GM20431 (cell line): ENCODE measurements at regions not wholly inside any gene's neighbourhood (a gene's known extent, or its start where the extent isn't known, plus 50 kb on each side); places are given as distances from the start of the nearest gene placed in this dataset.

Experiments
- in situ Hi-C: fragments of 300-500 bp; cut with MseI, MboI; formaldehyde crosslinking; loops from one replicate; pipeline ENCODE4 v1.15.0; 2020; ENCODE audit warnings: low sequenced_read_pairs; ENCODE audit not compliant: unreplicated experiment

DNA sequence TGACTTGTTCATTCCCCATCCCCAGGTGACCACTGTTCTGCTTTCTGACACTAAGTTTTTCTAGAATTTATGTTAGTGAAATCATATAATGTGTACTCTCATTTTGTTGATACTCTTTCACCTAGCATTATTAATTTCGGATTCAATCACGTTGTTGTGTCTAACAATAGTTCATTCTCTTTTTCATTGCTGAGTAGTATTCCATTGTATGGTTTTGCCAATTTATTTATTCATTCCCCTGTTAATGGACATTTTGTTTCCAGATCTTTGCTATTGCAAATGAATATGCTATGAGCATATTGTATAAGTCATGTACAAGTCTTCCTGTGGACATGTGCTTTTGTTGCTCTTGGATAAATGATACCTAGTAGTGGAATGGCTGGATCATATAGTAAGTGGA lies 146.4 kb downstream of the FAM204A start:
- in situ Hi-C loops = no loop called here

DNA sequence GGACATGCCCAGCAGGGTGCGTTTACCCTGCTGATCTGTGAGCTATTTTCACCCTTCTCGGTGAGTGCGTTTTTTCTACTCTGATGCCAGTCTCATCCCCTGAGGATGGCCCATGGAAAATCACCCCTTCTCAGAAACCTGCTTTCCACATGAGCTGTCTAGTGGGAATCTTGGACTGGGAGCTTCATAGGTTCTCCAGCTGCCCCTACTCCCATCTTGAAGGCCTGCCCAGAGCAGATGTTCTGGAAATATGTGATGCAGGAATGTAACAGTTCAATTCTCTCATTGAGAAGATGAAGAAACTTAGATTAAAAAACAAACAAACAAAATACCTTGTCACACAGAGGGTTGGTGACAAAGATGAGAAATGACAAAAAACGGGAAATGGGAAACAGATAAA lies 146.9 kb upstream of the RAB11FIP2 start:
- in situ Hi-C loops = no loop called here

DNA sequence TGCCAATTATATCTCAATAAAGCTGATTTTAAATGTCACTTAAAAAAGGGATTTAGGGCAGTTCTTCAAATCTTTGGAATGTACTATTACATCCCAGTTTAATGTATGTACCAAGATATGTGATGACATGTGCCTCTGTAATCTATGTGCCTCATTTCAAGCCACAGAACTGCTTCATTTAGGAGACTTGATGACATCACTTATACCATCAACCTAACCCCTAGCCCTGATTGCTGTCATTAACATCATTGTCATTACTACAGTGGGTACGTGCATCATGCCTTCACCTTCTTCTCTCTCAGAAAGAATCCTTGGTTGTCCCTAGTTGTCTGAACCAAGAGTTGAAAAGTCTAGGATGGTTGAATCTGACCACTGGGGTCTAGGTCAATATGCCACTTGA lies 134.3 kb upstream of the RAB11FIP2 start:
- in situ Hi-C loops = no loop called here

DNA sequence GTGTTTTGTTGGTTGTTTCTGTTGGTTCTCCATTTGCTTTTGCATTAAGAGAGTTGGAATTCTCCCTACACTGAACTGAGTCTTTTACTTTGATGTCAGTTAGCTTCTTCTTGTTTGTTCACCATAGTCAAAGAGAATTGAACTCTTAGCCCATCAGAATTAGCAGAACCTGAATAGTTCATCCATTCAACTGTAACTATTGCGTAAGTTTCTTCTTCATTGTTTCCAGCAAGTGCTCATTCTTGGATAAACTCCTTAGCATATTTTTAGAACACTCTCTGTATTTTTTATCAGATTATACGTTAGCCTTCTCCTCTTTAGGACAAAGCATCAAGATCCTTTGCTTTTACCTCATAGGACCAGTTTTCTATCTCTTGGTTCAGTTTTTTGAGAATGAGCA lies 128.4 kb upstream of the RAB11FIP2 start:
- in situ Hi-C loops = no loop called here

DNA sequence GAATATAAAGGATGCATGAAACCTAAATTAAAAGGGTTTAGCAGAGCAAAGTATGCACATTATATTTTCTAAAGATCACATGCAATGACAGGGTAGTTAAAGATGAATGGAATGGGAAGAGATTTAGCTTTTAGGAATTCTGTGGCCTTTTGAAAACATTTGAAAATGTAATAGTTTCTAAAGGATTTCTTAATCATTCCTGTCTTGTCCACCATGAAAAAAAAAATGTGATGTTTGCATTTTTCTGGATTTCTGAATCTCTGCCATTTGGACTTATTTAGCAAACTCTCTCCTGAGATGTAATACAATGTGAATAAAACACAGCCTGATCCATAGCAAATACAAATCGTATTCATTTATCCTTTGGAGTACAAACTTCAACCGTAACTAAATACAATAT lies 126.6 kb upstream of the RAB11FIP2 start:
- in situ Hi-C loops = no loop called here

DNA sequence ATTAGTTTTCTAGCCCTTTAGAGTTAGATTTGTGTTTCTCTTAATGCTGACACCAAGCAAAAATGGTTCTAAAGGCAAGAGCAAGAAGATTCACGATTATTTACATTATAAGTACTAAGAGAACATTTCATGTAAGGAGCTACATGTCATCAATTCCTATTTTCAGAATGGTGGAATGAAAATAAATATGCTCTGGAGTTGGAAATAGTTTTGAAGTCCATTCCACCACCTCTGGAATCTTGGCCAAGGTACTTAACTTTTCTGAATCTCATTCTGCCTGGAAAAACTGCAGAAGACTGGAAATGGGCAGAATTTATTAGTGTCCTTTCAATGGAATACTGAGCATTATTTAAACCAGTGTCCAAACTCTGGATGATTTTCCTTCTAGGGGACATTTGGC lies 125.1 kb upstream of the RAB11FIP2 start:
- in situ Hi-C loops = no loop called here

DNA sequence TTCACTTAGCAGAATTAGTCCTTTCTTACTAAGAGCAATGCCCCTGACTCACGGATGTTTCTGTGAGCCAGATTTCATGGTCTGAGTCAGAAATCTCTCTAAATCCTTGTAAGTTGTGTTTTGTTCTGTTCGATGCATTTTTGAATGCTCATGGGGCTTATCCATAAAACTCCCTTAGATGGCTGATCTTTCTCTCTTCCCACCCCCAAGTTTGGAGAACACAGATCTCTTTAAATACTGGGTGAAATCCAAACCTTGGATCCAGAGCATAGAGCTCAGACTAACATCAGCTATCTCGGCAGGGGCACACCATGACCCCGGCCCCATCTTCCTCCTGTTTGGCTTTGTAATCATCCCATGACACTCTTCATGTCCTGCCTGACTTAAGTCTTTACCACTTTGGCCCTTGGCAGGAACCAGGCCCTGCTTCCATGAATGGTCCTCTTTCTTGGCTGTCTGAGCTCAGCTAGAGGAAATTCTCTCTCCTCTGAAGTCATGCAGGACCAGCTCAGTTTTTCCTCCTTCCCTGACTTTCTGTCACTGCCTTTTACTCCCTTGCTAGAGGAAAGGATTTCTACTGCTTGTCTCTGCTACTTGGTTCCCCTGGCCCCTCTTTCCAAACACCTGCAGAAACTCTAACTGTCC lies 120.4 kb upstream of the RAB11FIP2 start:
- in situ Hi-C loops = no loop called here

DNA sequence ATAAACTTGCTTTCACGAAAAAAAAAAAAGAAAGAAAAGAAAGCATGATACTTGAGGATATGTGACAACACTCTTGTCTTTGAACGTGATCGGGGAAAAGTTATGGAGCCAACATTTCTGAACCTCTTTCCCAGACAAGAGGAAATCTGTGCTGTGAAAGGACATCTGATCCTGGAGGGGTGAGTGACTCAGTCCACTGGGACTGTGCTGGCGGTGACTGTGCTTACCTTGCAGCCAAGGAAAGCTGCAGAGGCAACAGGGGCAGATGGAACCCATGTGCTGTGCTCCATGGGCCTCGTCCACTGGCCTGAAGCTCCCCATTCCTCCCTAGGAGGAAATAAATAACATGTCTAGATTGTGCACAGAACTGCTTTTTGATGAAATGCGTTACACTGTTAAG lies 116.5 kb upstream of the RAB11FIP2 start:
- in situ Hi-C loops = no loop called here

DNA sequence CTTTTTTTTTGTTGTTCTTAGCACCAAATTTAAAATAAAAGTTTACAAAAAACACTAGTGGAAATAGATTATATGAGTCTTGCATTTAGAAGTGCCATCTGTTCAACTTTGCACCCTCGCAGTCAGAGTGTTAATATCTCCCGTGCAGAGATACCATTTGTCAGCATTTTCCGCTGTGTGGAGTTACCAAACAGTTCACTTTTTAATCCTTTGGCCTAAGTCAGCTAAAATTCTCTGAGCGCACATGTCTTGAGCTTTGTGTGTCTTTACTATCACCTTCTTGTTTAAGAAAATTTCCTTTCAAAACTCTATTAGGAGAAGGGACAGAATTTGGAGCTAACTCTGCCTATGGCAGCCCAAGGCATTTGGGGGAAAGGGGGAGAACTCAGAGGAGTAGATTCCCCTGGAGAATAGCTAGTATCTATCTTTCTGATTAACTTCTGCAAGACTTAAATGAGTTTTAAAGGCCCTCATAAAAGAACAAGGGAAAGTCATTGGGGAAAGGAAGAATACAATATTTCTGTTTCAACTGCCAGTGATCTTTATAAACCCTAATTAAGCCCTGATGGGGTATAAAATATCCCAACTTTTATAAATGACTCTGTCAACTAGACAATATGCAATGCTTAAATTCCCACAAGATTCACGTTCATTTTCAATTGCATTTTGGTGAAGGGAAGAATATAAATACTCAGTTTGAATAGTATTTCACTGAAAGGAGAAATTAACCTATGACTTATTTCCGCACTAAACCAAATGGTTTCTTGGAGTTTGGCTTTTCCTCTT lies 114.9 kb upstream of the RAB11FIP2 start:
- in situ Hi-C loops = no loop called here

DNA sequence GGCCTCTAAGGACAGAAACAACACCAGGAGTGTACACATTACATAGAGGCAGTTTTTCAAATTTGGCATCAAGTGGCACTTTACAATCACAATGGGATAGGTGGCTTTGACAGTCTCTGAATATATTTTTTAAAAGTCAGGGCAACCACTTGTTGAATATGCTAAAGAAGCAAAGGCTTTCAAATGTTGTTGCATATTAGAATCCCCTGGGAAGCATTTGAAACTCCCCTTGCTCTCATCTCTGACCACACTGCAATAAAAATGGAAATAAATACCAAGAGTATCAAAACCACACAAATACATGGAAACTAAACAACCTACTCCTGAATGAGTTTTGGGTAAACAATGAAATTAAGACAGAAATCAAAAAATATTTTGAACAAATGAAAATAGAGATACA lies 106.5 kb upstream of the RAB11FIP2 start:
- in situ Hi-C loops = no loop called here

DNA sequence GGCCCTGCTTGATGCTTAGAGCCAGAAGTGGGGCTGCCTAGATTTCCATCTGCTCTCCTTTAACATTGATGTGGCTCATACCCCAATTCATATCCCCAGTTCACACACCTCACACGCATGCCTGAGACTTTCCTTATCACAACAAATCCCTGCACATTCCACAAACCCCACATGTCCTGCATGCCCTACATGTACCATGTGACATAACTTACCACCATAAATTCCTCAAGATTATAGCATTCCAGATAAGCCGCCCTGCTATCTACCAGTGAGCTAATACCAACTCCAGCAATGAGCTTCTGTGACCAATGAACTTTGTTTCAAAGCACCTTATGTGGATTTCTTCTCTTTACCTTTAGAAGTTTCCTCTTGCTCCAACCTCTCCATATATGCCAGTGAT lies 104.7 kb upstream of the RAB11FIP2 start:
- in situ Hi-C loops = no loop called here

DNA sequence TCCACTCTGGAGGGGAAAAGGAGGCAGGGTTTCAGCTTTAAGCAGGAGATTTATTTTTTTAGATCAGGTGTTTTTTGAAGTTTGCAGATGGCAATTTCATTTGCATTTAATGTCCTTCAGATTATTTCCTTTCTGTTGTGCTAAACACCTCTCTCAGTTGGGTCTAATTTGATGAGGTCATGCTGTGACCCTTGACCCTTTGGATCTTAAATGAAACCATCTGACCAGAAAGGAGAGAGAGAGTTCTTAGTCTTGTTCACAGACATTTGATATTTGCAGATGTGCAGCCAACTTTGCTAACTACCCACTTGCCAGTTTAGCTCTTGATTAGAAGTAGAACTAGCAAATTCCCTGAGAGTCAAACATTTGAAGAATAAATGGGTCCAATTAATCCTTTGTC lies 101.5 kb upstream of the RAB11FIP2 start:
- in situ Hi-C loops = no loop called here

DNA sequence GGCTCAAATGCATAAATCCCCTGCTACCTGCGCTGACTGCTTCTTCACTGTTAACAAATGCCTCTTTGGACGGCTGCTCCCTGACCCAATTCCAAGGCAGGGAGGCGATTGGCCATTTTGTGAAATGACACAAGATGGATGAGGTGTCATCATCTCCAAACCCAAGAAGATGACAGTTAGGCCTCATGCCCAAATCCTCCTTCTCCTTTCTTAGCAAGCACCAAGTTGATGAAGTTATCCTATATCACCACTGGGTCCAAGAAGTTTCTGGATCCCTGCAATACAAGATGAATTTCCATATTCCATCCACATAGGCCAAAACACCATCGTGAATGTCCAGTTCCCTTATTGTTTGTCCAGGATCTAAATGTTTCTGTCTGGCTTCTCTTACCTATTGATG lies 98.5 kb upstream of the RAB11FIP2 start:
- in situ Hi-C loops = no loop called here

DNA sequence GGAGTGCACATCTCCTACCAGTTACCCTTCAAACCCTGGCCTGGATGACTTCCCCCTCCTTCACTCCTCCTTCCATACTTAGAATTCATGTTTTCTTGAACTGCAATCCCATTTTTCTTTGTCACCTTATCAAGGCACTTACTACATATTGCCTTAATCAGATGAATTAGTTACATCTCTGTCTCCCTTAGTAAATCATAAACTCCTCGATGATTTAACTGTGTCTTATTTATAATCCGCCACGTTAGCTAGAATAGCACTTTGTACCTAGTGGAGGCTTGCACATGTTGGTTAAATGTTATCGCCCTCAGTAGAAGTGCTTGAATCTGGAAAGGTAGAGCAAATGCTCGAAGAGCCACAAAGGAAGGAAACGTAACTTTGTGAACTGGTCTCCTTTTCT lies 94.7 kb upstream of the RAB11FIP2 start:
- in situ Hi-C loops = no loop called here

DNA sequence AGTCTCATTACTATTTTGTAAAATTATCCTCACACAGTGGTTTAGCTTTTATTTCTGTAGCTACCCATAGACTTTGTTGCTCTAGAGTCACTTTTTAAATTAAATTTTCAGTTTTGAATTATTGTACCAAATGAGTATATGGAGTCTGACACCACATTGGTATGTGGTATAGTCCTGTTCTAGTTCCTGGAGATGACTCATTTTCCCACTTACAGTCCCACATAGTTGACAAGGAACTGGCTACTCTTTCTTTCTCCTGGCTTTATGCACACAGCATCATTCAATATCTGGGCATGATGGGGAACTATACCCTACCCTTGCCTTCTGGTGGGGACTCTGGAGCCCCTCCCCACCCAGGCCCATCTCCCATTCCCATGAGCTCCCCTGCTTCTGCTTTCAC lies 92.6 kb upstream of the RAB11FIP2 start:
- in situ Hi-C loops = no loop called here

DNA sequence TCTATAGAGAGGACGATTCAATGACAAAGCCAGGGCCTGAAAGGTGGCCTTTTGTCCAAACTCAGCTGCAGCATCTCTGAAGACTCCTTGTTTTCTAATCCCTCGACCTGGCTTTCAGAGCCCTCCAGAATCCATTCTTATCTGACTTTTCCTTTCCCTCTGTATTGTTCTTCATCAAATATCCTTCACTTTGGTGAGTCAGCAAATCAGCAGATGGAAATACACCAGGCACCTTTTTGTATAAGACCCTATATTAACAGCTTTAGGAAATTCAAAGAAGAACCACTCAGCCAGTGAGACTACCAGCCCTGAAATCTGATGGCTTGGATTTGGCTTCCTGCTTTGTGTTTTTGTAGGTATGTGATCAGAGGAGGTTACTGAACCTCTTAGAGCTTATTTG lies 81.9 kb upstream of the RAB11FIP2 start:
- in situ Hi-C loops = no loop called here

DNA sequence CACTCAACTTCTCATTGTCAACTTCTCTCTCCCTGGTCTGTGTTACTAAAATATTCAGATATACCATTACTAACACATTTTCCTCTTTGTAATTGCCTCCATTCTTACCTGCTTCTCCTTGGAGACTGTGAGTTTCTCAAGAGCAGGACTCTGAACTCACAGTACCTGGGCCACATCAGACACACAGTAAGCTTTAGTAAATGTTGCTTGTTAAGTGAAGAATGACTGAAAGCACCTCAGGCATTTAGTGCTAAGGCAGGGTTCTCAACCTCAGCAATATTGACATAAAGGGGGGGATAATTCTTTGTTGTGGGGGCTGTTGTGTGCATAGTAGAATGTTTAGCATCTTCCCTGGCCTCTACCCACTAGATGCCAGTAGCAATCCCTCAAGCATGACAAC lies 72.0 kb upstream of the RAB11FIP2 start:
- in situ Hi-C loops = loop anchor here (25.0 kb wide), 1 partner anchor 606 kb away; no protein-coding TSS in a partner anchor

DNA sequence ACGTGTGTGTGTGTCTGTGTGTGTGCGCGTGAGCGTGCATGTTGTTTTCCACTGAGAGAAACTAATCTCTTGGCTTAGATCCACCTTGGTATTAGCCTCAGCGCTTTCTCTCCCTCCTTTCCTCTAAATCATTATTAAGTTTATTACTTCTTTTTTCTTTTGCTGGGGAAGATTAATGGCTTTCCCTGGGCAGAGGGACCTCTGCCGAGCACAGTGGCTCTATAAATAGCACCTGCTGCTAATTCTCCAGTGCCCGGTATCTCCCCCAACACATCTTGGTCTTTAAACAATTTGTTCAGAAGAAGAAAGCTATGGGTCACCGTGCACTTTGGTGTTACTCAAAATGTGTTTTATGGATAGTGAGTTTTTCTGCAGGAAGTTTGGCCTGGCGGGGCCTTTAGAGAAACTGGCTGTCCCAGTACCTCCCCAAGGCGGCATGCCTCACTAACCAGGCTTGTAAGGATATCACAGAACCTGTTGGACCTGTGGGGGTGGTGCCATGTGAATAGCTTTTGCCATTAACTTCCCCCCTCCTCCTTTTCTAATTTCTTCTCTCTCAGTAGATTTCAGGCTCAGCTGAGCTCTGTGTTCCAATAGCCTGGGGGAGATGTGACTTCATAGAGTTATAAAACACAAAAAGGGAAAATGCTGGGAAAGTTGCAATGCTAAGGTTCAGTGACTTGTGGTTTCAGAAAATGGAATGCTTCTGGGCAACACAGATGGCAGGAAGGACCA lies 70.1 kb upstream of the RAB11FIP2 start:
- in situ Hi-C loops = loop anchor here (25.0 kb wide), 1 partner anchor 605 kb away; no protein-coding TSS in a partner anchor

DNA sequence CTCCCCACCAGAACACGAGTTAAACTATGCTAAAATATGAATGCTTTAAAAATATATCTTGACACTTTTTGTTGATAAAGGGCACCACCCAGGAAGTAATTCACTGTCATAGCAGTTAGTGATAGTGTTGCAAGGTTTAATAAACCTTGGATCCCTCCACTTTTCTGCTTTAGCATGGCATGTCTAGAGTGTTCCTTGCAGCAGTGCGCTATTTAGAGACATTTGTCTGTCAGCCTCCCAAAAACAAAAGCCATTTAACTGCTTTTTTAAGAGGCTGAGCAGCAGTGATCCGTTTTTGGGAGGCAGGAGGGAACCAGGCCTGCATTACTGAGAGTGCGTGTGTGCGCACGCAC lies 69.6 kb upstream of the RAB11FIP2 start:
- in situ Hi-C loops = loop anchor here (25.0 kb wide), 1 partner anchor 604 kb away; no protein-coding TSS in a partner anchor

DNA sequence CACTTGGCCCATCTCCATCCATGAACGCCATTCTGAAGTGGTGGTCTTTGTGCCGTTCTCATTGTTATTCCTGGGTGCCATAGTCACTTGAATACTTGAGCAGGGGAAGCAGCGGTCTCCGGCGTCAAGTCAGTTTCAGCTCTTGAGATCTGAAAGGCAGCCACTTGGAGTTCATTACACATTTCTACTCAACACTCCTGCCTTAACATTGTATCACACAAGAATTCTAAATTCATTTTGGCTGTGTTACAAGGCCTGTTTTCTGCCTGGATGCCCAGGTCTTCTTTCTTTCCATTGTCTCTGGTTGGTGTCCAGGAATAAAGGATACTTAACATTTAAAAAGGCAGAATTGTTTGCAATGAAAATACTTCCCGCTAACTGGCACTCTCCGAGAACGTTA lies 69.0 kb upstream of the RAB11FIP2 start:
- in situ Hi-C loops = loop anchor here (25.0 kb wide), 1 partner anchor 603 kb away; no protein-coding TSS in a partner anchor

DNA sequence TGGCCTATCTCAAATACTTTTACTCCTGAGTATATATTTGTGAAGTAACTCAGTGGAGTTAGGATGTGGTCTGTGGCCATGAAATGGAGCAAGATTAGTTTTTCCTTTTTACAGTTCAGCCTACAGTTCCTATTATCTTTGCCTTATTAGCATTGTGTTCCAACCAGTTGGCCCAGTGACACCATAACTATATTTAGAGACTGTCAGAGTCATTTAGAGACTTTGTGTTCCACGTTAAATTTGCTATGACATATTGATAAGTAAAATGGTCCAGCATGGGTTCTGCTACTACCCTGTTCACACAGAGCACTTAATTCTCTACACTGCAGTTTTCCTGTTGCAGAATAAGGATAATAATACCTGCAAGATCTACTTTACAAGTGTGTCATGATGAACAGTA lies 68.3 kb upstream of the RAB11FIP2 start:
- in situ Hi-C loops = loop anchor here (25.0 kb wide), 1 partner anchor 603 kb away; no protein-coding TSS in a partner anchor
